Lung (tissue), 11 donors: ENCODE measurements at regions not wholly inside any gene's neighbourhood (a gene's known extent, or its start where the extent isn't known, plus 50 kb on each side); places are given as distances from the start of the nearest gene placed in this dataset.

Source experiments
- ATAC-seq: fragments of 200-7000 bp; cut with Tn5 transposase; one replicate; pipeline ENCODE4 v1.9.1; 2020; ENCODE audit warnings: moderate number of reproducible peaks; ENCODE audit not compliant: insufficient read depth, low FRiP score
- DNase-seq, 3 donors: peaks; one replicate each; pipeline ENCODE4 v3.0.0-alpha.2; 2013 to 2017
- H3K27ac ChIP-seq, 2 donors: one replicate each; pipeline ENCODE4 v1.5.1; 2013; ENCODE audit warnings: mild to moderate bottlenecking in 2 of 2, moderate library complexity in 2 of 2, control low read depth in 1 of 2, inconsistent platforms in 1 of 2, low read depth in 1 of 2, low read length in 1 of 2
- H3K27me3 ChIP-seq, 3 donors: one replicate each; pipeline ENCODE4 v1.5.1; 2013; ENCODE audit warnings: low read length in 2 of 3; ENCODE audit not compliant: control insufficient read depth in 3 of 3, insufficient read depth in 3 of 3
- H3K36me3 ChIP-seq, 4 donors: one replicate each; pipeline ENCODE4 v1.5.1; 2013; ENCODE audit warnings: low read length in 4 of 4, mild to moderate bottlenecking in 1 of 4, moderate library complexity in 1 of 4; ENCODE audit not compliant: control insufficient read depth in 4 of 4, insufficient read depth in 4 of 4
- H3K4me1 ChIP-seq, 5 donors: one replicate each; pipeline ENCODE4 v1.5.1; 2013; ENCODE audit warnings: low read length in 5 of 5, mild to moderate bottlenecking in 2 of 5, moderate library complexity in 1 of 5; ENCODE audit not compliant: control insufficient read depth in 5 of 5, insufficient read depth in 5 of 5
- H3K4me3 ChIP-seq: one replicate; pipeline ENCODE4 v1.5.1; 2013; ENCODE audit warnings: mild to moderate bottlenecking, control low read depth, moderate library complexity
- H3K9ac ChIP-seq, 2 donors: one replicate each; pipeline ENCODE4 v1.5.1; 2013; ENCODE audit warnings: low read length in 2 of 2, control low read depth in 1 of 2; ENCODE audit not compliant: insufficient read depth in 1 of 2
- H3K9me3 ChIP-seq, 4 donors: one replicate each; pipeline ENCODE4 v1.5.1; 2013; ENCODE audit warnings: low read length in 3 of 4, mild to moderate bottlenecking in 1 of 4, moderate library complexity in 1 of 4; ENCODE audit not compliant: control insufficient read depth in 4 of 4, insufficient read depth in 3 of 4
- WGBS, 2 donors: extraction: QIAGEN DNeasy Blood & Tissue Kit; methylation state at CpG; one replicate each; pipeline ENCODE4 v1.1.7; 2013; 5-methylcytosine and 5-hydroxymethylcytosine counted together
- TF ChIP-seq, protein P1 (sequence below): IDR thresholded peaks from 2 replicates; pipeline ENCODE4 v1.5.1; 2012; ENCODE audit warnings: mild to moderate bottlenecking; ENCODE audit errors: control extremely low read depth, extremely low read depth
- donor health status: control.
- donor health status: control.
- donor health status: Bipolar disorder and iron deficiency.
- donor health status: healthy.
- donor health status: DM: yes; HTN: yes; CAD: no.

DNA sequence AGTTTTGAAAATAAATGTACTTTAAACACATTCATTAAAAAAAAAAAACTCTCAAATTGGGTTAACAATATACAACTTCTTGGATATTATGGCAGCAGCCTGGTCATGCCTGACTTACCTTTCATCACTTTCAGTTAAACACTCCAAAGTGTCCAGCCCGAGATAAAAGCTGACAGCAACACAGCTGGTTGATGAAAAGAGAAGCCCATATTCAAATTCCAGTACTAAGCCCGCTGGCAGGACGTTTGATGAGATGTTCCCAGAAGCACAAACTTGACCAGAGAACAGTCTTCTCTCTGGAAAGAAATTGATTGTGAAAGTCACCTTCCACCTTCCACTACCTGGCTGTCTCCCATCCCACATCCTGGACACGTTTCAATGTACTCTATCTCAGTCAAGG is 586.3 kb downstream of the TDRD15 start:
- WGBS, 2 donors, result 49 to 65% methylated on average over 4 of the region's 4 CpGs
- DNase-seq (no peak), ATAC-seq (no peak)
- Histone ChIP-seq H3K4me3 (no peak overlapping the region), H3K36me3 (no peaks in the 10 kb centered on the region), H3K27ac (no peak overlapping the region), H3K4me1 (peaks cover 0 to 2% (median 0%) of the 10 kb centered on the region in 5 donors), H3K9ac (no peak overlapping the region), H3K9me3 (no peaks in the 10 kb centered on the region), H3K27me3 (no peaks in the 10 kb centered on the region)
- TF ChIP-seq, protein P1, sequence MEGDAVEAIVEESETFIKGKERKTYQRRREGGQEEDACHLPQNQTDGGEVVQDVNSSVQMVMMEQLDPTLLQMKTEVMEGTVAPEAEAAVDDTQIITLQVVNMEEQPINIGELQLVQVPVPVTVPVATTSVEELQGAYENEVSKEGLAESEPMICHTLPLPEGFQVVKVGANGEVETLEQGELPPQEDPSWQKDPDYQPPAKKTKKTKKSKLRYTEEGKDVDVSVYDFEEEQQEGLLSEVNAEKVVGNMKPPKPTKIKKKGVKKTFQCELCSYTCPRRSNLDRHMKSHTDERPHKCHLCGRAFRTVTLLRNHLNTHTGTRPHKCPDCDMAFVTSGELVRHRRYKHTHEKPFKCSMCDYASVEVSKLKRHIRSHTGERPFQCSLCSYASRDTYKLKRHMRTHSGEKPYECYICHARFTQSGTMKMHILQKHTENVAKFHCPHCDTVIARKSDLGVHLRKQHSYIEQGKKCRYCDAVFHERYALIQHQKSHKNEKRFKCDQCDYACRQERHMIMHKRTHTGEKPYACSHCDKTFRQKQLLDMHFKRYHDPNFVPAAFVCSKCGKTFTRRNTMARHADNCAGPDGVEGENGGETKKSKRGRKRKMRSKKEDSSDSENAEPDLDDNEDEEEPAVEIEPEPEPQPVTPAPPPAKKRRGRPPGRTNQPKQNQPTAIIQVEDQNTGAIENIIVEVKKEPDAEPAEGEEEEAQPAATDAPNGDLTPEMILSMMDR, result no peak

DNA sequence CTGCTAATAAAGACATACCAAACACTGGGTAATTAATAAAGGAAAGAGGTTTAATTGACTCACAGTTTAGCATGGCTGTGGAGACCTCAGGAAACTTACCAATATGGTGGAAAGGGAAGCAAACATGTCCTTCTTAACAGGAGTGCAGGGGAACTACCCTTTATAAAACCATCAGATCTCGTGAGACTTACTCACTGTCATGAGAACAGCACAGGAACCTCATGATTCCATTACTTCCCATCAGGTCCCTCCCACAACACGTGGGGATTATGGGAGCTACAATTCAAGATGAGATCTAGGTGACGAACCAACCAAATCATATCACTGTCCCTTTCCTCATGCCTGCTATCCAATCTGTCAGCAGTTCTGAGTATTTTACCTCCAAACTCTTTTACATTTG is 586.7 kb downstream of the TDRD15 start:
- Histone ChIP-seq H3K9me3 (no peaks in the 10 kb centered on the region), H3K4me3 (no peak overlapping the region), H3K4me1 (peaks cover 0 to 2% (median 0%) of the 10 kb centered on the region in 5 donors), H3K36me3 (no peaks in the 10 kb centered on the region), H3K9ac (no peak overlapping the region), H3K27ac (no peak overlapping the region), H3K27me3 (no peaks in the 10 kb centered on the region)
- DNase-seq (no peak), ATAC-seq (no peak)
- TF ChIP-seq, protein P1, result no peak
- 71 to 75% methylated on average over 3 of the region's 3 CpGs for WGBS, 2 donors

DNA sequence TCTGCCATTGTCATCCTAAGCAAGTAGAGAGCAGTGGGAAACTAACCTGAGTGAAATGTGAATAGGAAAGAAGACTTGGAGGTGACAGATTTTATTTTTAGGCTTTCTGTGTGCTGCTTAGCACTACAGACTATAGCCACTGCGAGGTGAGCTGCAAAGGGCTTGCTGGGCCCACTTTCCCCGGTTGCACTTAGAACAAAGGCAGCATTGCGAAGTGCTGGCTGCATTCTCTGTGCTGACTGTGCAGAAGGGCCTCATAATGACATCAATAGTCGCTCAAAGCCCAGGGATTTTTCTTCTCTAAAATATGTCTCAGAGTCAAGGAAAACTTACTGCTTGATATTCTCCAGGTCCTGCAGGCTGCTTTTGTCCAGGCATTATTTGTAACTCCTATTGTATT is 592.1 kb downstream of the TDRD15 start:
- no peak overlapping the region for H3K27ac ChIP-seq
- ATAC-seq, result no peak
- H3K27me3 ChIP-seq, result no peaks in the 10 kb centered on the region
- peak; percentile 26 to 74 (median 45) for DNase-seq
- H3K36me3 ChIP-seq, result no peaks in the 10 kb centered on the region
- no peaks in the 10 kb centered on the region for H3K9me3 ChIP-seq
- WGBS, 2 donors, result 55 to 72% methylated on average over 4 of the region's 4 CpGs
- H3K4me1 ChIP-seq, result peaks cover 0 to 6% (median 0%) of the 10 kb centered on the region in 5 donors
- TF ChIP-seq, protein P1, result no peak
- H3K9ac ChIP-seq, result no peak overlapping the region
- no peak overlapping the region for H3K4me3 ChIP-seq

DNA sequence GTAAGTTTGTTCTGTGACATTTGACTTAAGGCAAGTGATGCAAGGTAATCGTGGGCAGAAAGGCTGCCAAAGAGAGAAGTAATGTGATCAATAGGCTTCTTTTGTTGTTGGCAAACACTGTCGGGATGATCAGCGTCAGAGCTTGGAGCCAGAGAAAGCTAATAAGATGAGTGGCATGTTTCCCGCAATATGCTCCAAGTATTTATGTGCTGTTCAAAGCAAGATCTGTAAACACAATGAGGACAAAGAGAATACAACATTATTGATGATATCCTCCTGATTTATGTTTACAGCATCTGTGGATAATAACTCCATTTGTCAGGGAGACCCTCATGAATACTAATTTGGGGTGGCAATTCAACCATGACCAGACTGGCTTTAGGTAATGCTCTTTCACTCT is 603.3 kb downstream of the TDRD15 start:
- Histone ChIP-seq H3K9me3 (no peaks in the 10 kb centered on the region), H3K4me1 (no peaks in the 10 kb centered on the region), H3K36me3 (no peaks in the 10 kb centered on the region), H3K27me3 (no peaks in the 10 kb centered on the region), H3K9ac (no peak overlapping the region), H3K4me3 (no peak overlapping the region), H3K27ac (no peak overlapping the region)
- WGBS, 2 donors, result 59 to 62% methylated on average over 4 of the region's 4 CpGs
- TF ChIP-seq, protein P1, result no peak
- ATAC-seq, result no peak
- DNase-seq, result no peak
